Nephron (organoid): ENCODE measurements at regions not wholly inside any gene's neighbourhood (a gene's known extent, or its start where the extent isn't known, plus 50 kb on each side); places are given as distances from the start of the nearest gene placed in this dataset.

Source experiments
- H3K27ac Mint-ChIP-seq, 3 experiments: 2 replicates each; pipeline ENCODE4 v1.8.0; 2020; ENCODE audit warnings: mixed read lengths in 3 of 3, mild to moderate bottlenecking in 2 of 3, moderate library complexity in 1 of 3
- H3K27me3 Mint-ChIP-seq: 2 replicates; pipeline ENCODE4 v1.8.0; 2021; ENCODE audit warnings: low read depth, mild to moderate bottlenecking, moderate library complexity, mixed read lengths
- H3K36me3 Mint-ChIP-seq: 2 replicates; pipeline ENCODE4 v1.8.0; 2020; ENCODE audit warnings: low read depth, mixed read lengths
- H3K4me1 Mint-ChIP-seq: 2 replicates; pipeline ENCODE4 v1.8.0; 2020; ENCODE audit warnings: mixed read lengths
- H3K4me3 Mint-ChIP-seq, 3 experiments: 2 replicates each; pipeline ENCODE4 v1.8.0; 2020; ENCODE audit warnings: mild to moderate bottlenecking in 3 of 3, mixed read lengths in 3 of 3, moderate library complexity in 2 of 3
- H3K9me3 Mint-ChIP-seq: 2 replicates; pipeline ENCODE4 v1.8.0; 2020; ENCODE audit warnings: mixed read lengths
- TF ChIP-seq, protein P1 (sequence below), 3 experiments: fragments of 200-600 bp; sonication (generic); IDR thresholded peaks; one replicate each; pipeline ENCODE4 v1.5.0; 2021; ENCODE audit warnings: antibody characterized with exemption in 3 of 3; ENCODE audit not compliant: unreplicated experiment in 3 of 3

DNA sequence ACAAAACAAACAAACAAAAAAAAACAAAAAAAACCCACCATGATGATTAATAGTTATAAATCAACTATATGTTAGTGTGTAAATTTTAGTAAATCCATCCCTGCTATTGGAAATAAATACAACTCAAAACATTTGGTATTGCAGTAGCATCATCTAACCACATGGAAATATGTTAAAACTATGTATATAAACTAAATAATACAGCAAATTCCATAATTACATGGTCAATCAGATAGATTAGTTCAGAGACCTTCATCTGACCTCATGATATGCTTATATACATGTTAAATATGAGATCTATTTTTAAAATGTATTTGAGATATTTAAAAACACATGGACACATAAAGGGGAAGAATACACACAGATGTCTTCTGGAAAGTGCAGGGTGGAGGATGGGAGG lies 384.2 kb downstream of the TMX3 start:
- H3K4me3 Mint-ChIP-seq = no peak overlapping the region
- no peak overlapping the region for H3K27ac Mint-ChIP-seq
- H3K9me3 Mint-ChIP-seq = no peaks in the 10 kb centered on the region
- no peaks in the 10 kb centered on the region for H3K36me3 Mint-ChIP-seq
- TF ChIP-seq, protein P1, sequence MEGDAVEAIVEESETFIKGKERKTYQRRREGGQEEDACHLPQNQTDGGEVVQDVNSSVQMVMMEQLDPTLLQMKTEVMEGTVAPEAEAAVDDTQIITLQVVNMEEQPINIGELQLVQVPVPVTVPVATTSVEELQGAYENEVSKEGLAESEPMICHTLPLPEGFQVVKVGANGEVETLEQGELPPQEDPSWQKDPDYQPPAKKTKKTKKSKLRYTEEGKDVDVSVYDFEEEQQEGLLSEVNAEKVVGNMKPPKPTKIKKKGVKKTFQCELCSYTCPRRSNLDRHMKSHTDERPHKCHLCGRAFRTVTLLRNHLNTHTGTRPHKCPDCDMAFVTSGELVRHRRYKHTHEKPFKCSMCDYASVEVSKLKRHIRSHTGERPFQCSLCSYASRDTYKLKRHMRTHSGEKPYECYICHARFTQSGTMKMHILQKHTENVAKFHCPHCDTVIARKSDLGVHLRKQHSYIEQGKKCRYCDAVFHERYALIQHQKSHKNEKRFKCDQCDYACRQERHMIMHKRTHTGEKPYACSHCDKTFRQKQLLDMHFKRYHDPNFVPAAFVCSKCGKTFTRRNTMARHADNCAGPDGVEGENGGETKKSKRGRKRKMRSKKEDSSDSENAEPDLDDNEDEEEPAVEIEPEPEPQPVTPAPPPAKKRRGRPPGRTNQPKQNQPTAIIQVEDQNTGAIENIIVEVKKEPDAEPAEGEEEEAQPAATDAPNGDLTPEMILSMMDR (IDR thresholded peaks at IDR 0.05; ENCODE audit: unreplicated experiment in 3 of 3) = peak in 1 of 3 experiments; percentile 10
- no peaks in the 10 kb centered on the region for H3K27me3 Mint-ChIP-seq
- no peaks in the 10 kb centered on the region for H3K4me1 Mint-ChIP-seq

DNA sequence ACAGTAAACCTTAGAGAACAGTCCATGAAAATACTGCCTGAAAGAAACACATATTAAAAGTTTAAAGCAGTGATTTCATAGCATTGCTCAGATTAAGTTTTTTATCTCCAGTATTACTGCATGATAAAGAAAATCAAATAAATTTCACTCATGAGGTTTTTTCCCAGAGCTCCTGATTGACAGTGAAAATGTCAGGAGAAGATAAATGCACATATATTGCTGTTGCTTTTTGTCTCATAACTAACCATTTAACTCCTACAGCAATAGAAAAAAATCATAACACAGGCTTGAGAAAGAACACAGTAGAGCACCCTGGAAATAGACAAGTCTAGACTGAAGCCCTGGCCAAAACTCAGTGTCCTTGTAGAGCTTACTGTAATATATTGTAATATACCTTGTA lies 391.0 kb downstream of the TMX3 start:
- no peaks in the 10 kb centered on the region for H3K9me3 Mint-ChIP-seq
- no peak overlapping the region for H3K27ac Mint-ChIP-seq
- TF ChIP-seq, protein P1 (IDR thresholded peaks at IDR 0.05; ENCODE audit: unreplicated experiment in 3 of 3) = no peak
- no peak overlapping the region for H3K4me3 Mint-ChIP-seq
- H3K4me1 Mint-ChIP-seq = peaks cover 4% of the 10 kb centered on the region
- no peaks in the 10 kb centered on the region for H3K36me3 Mint-ChIP-seq
- H3K27me3 Mint-ChIP-seq = no peaks in the 10 kb centered on the region

DNA sequence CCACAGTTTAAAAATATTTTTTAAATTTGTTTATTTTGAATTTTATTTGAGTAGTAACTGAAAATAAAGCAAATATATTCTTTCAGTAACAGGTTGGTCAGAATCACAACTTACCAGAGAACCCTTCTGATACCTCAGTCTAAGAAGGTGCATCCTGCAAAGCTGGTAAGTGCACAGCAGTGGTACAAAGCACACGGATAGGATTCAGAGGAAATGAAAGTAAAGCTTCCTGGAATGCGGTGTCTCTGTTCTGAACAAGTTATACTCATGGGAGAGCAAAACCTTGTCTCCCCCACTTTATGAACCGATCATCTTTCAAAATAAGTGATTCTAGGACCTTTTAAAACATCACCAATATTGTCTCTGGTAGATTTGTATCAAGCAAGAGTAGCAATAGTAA lies 398.3 kb downstream of the TMX3 start:
- H3K9me3 Mint-ChIP-seq = no peaks in the 10 kb centered on the region
- TF ChIP-seq, protein P1 (IDR thresholded peaks at IDR 0.05; ENCODE audit: unreplicated experiment in 3 of 3) = no peak
- H3K4me3 Mint-ChIP-seq = peak overlapping the region in 1 of 3 experiments; percentile 45
- H3K4me1 Mint-ChIP-seq = peaks cover 29% of the 10 kb centered on the region
- H3K27me3 Mint-ChIP-seq = no peaks in the 10 kb centered on the region
- H3K36me3 Mint-ChIP-seq = no peaks in the 10 kb centered on the region
- H3K27ac Mint-ChIP-seq = peak overlapping the region in 2 of 3 experiments; percentile 32 to 51

DNA sequence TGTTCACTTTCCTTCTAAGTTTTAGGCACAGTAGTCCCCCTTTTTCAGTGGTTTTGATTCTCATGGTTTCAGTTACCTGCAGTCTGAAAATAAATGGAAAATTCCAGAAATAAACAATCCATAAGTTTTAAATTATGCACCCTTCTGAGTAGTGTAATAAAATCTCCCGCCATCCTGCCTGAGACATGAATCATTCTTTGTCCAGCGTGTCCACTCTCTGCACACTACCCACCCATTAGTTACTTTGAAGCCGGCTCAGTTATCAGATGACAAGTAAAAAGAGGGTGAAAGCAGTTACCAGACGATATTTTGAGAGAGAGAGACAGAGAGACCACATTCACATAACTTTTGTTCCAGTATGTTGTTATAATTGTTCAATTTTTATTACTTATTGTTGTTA lies 400.5 kb downstream of the TMX3 start:
- TF ChIP-seq, protein P1 (IDR thresholded peaks at IDR 0.05; ENCODE audit: unreplicated experiment in 3 of 3) = no peak
- no peak overlapping the region for H3K4me3 Mint-ChIP-seq
- no peaks in the 10 kb centered on the region for H3K36me3 Mint-ChIP-seq
- peaks cover 25% of the 10 kb centered on the region for H3K4me1 Mint-ChIP-seq
- H3K27ac Mint-ChIP-seq = peak overlapping the region in 1 of 3 experiments; percentile 0
- no peaks in the 10 kb centered on the region for H3K27me3 Mint-ChIP-seq
- no peaks in the 10 kb centered on the region for H3K9me3 Mint-ChIP-seq

DNA sequence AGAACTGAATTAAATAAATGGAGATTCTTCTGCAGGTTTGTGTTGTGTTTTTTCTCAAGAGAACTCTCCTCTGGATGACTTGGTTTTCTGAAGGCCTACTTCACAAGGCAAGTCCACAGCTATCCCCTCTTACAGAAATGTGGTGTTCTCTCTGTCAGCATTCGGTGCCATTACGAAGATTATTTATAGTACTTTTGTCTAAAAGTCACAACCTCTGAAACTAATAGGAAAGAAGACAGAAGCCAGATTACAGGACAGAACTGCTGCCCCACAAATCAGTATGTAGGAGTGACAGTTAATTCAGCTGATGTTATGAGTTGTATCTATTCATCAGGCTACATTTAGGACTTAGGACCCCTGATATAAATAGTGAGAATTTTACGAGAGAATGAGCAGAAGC lies 413.5 kb downstream of the TMX3 start:
- peaks cover 4% of the 10 kb centered on the region for H3K4me1 Mint-ChIP-seq
- peaks cover 4% of the 10 kb centered on the region for H3K27me3 Mint-ChIP-seq
- TF ChIP-seq, protein P1 (IDR thresholded peaks at IDR 0.05; ENCODE audit: unreplicated experiment in 3 of 3) = no peak
- H3K4me3 Mint-ChIP-seq = no peak overlapping the region
- H3K9me3 Mint-ChIP-seq = no peaks in the 10 kb centered on the region
- no peaks in the 10 kb centered on the region for H3K36me3 Mint-ChIP-seq
- no peak overlapping the region for H3K27ac Mint-ChIP-seq

DNA sequence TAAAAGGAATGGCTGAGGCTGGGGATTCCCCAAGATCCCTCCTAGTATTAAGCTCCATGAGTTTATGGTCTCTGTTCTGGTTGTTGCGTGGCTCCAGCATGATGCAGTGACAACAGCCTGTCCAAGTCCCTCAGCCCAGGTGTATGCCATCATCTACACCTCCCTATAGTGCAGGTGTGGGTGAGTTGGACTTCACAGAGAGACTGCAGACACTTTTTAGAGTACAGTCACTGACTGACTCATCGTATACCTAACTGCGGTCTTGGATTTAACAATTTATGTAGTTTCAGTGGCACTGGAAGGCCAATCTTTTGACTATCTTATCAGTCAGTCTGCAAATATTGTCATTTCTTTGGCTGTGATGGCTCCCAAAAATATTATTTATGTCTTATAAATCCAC lies 415.0 kb downstream of the TMX3 start:
- Mint-ChIP-seq H3K27me3 (peaks cover 4% of the 10 kb centered on the region), H3K4me3 (no peak overlapping the region), H3K36me3 (no peaks in the 10 kb centered on the region), H3K4me1 (peaks cover 4% of the 10 kb centered on the region), H3K9me3 (no peaks in the 10 kb centered on the region), H3K27ac (no peak overlapping the region)
- TF ChIP-seq, protein P1 (IDR thresholded peaks at IDR 0.05; ENCODE audit: unreplicated experiment in 3 of 3) = no peak
